HEK293 (cell line): ENCODE measurements at regions not wholly inside any gene's neighbourhood (a gene's known extent, or its start where the extent isn't known, plus 50 kb on each side); places are given as distances from the start of the nearest gene placed in this dataset.

ENCODE experiments used
- ATF2 ChIP-seq: fragments of 450-650 bp; formaldehyde crosslinking; IDR thresholded peaks from 2 replicates; pipeline ENCODE4 v1.5.1; 2016; ENCODE audit warnings: missing biosample characterization, missing genetic modification characterization, low read depth
- CTCF ChIP-seq: fragments of 450-650 bp; formaldehyde crosslinking; IDR thresholded peaks from 2 replicates; pipeline ENCODE4 v1.5.1; 2016; ENCODE audit warnings: missing biosample characterization, missing genetic modification characterization
- SETDB1 ChIP-seq: IDR thresholded peaks from one replicate; pipeline ENCODE4 v1.6.1; 2017; ENCODE audit warnings: mild to moderate bottlenecking, low read length, moderate library complexity, mixed read lengths; ENCODE audit not compliant: insufficient read length
- ZNF510 ChIP-seq: fragments of 450-650 bp; formaldehyde crosslinking; IDR thresholded peaks from 2 replicates; pipeline ENCODE4 v1.5.1; 2018; ENCODE audit warnings: mild to moderate bottlenecking, missing genetic modification characterization, missing biosample characterization; ENCODE audit not compliant: insufficient replicate concordance
- ZNF549 ChIP-seq: fragments of 450-650 bp; IDR thresholded peaks from 2 replicates; pipeline ENCODE4 v1.5.1; 2018; ENCODE audit warnings: missing biosample characterization, missing genetic modification characterization, mild to moderate bottlenecking, inconsistent platforms, moderate library complexity
- TF ChIP-seq, protein P1 (sequence below): fragments of 450-650 bp; formaldehyde crosslinking; IDR thresholded peaks from 2 replicates; pipeline ENCODE4 v1.5.1; 2016; ENCODE audit warnings: missing biosample characterization, missing genetic modification characterization

DNA sequence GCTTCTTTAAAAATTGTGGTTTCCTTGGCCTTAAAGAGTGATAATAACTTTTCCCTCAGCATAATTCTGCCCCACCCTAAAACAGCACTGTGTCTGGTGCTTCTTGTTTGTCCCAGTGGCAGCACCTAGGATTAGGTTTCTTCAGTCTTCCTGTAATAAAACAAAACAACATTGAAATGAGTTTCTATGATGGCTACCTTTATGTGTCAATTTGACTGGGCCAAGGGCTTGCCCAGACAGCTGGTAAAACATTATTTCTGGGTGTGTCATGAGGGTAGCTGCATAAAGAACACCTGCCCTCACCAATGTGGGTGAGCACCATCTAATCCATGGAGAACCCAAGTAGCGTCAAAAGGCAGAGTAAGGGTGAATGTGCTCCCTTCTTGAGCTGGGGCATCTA, 117.8 kb downstream of the QRSL1 start:
- TF ChIP-seq ZNF510 (tag by site-specific recombination) (no peak), ZNF549 (no peak), CTCF (tag by site-specific recombination) (no peak), SETDB1 (no peak), ATF2 (tag by site-specific recombination) (no peak)
- TF ChIP-seq, protein P1, sequence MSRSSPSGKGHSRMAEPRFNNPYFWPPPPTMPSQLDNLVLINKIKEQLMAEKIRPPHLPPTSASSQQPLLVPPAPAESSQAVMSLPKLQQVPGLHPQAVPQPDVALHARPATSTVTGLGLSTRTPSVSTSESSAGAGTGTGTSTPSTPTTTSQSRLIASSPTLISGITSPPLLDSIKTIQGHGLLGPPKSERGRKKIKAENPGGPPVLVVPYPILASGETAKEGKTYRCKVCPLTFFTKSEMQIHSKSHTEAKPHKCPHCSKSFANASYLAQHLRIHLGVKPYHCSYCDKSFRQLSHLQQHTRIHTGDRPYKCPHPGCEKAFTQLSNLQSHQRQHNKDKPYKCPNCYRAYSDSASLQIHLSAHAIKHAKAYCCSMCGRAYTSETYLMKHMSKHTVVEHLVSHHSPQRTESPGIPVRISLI = no peak
